GM19240 (cell line): ENCODE measurements at regions not wholly inside any gene's neighbourhood (a gene's known extent, or its start where the extent isn't known, plus 50 kb on each side); places are given as distances from the start of the nearest gene placed in this dataset.
A peak's percentile ranks its signal among the peaks of the same experiment; 100 is the strongest.
"Not testable (repeated sequence)": the region's sequence is repeated elsewhere in the genome, so short reads cannot be mapped to it uniquely, and the experiment has no call there.

Experiments
- DNase-seq: peaks from one replicate; pipeline ENCODE4 v3.0.0; 2011; ENCODE audit warnings: low spot score; ENCODE audit not compliant: insufficient read length

DNA sequence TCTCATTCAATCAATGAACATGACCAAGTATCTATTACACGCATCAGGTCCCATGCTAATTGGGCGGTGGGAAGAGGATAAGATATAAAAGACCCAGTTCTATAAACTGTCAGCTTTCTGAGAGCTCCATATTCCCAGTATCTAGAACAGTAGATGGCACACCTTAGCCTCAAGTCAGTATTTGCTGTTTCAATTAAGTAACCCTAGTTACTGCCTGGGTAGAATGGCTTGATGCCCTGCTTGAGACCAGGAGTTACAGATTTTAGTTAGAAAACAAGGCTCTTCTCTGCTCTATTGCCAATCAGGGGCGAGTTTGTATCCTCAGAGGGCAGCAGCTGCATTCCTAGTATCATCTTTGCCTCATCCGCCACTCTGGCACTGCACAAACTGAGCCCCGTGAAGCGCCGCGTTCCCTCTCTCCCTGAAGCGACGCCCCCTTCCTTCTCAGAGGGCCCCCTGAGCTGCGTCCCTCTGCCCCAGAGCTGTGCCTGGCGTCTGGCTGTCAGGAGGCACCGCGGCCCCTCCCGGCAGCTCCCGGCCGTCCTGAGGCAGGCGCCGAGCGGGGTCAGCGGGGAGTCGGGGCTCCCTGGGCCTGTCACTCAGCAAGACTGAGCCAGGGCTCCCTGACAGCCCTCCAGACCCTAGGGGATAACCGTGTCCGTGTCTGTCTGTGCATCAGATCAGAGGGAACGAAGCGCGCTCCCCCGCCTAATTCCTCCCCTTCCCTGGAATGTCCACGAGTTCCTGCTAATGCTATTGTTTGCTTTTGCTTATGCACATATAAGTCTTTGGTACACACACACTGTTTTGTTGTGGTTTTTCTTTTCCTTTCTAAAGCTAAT, 212.4 kb upstream of the TTC29 start:
- no peak for DNase-seq

DNA sequence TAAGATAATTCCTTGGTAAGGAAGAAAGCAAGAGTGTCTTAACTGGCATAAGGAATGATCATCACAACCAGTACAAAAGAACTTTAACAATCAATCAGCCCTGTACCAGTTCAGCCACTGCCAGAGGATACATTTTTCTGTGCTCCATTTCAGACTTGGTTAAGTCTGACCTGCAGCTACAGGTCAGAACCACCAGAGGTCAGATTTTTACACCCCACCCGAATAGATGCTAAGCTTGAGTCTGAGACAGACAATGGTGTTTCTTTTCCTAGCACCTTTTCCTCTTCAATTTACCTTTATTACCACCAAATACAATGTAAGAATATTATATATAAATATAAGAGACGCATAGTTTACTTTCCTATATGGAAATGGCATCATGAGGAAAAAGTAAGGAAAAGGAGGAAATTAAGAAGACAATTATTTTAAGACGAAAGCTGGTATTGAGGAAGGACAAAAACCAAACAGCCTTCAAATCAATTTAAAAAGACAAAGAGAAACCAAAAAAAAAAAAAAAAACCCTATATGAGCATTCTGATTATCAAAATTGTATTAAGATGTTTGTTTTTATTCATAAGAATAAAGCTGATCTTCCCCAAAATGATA, 215.3 kb upstream of the TTC29 start:
- DNase-seq: peak; percentile 35

DNA sequence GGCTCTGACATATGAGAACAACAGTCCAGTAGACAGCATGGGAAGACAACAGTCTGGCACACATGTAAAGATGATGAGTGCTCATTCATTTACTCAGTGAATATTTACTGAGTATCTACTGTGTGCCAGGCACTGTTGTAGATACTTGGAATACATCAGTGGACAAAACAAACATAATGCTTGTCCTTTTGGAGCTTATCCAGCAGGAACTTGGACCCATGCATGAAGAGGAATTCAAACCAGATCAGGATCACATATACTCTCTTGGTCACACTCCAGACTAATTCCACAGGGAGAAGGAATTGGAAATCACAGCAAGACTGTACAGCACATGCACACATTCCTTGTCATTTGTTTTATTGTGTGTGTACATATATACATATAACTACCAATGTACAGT, 217.6 kb upstream of the TTC29 start:
- DNase-seq: no peak

DNA sequence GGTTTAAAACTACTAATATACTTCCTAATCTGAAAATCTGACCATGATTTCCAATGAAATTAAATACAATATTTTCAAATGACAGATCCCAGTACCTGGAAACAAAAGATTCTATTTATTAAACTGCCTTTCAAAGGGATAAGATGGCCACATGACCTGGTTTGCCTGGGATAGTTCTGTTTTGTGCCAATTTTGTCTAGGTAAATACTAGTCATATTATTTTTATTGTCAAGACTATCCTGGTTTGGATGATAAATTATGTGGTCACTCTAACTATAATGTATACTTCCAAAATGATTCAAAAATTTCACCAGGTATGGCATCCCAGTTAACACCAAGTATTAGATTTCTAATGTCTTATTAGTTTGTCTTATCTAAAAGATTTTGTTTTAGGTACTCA, 222.5 kb upstream of the TTC29 start:
- not testable (repeated sequence) for DNase-seq

DNA sequence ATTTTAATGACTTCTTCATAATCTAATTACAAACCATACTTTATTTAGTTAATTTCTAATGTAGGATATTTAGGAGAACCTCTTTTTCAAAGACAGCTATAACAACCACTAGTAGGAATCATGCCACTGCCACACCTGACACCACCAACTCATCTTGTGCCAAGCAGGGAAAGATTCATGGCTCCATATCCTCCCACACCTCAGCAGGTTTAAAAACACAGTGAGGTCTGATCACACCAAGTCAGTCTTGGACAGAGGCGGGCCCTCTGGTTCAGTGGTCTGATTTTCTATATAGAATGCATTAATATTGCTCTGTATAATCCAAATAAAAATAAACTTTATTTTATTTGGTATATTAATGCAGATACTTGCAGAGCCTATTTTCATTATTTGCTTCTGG, 227.7 kb upstream of the TTC29 start:
- no peak for DNase-seq

DNA sequence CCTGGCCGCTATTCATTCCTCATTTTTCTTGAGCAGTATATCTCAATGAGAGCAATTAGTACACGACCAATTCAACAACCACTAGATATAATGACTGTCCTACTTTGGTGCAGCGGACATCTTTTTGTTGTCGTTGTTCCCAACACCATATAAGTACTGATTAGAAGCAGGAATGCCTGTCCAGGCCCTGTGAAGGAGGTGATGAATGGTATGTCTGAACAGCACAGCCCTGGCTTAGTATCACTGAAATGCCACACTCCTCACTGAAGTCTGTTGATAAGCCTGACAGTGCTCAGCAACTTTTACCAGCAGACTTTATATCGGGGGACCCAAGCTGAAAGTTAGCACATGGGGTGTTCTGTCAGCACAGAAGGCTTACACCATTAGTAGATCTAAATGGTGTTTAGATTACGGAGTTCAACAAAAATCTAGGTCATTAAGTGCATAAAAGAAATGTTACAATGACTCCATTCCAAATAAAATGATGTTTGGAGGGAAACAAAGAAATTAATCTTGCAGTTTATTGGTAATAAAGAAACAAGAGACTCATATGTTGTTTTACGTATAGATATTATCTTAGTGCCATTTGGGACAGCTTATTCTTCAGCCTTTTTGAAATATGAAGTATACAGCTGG, 228.3 kb upstream of the TTC29 start:
- no peak for DNase-seq

DNA sequence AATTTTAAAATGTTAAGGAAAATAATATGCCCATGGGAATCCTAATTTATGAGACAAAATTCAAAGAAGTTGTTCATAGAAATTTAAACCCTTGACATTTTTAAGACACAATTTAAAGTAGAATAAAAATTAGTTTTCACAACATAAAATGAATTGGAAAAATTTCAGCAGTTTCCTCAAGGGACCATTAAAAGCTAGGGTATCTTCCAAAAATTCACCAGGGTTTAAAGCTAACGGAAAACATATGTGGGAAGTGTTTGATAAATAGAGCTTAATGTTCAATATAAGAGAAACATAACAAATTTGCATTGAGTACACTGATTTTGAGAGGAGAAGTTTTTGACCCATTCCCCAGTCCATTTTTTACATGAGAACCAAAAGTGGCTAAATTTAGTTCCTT, 228.9 kb upstream of the TTC29 start:
- DNase-seq: no peak

DNA sequence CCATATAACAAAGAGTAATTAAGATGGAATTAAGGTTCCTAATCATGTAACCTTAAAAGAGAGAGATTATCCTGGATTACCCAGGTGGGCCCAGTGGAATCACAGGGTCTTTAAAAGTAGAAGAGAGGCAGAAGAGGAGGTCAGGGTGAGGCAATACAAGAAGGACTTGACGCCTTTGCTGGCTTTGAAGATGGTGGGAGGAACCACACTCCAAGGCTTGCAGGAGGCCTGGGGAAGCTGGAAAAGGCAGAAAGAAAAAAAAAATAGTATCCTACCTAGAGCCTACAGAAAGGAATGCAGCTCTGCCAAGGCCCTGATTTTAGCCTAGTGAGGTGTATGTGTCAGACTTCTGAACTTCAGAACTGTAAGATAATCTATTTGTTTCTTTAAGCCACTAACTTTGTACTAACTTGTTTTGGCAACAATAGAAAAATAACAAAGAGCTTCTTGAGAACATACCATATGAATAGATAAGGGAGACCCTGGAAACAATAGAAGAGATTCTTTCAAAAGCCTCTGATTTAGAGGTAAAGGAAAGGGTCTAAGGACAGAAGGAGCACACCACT, 229.9 kb upstream of the TTC29 start:
- DNase-seq: no peak

DNA sequence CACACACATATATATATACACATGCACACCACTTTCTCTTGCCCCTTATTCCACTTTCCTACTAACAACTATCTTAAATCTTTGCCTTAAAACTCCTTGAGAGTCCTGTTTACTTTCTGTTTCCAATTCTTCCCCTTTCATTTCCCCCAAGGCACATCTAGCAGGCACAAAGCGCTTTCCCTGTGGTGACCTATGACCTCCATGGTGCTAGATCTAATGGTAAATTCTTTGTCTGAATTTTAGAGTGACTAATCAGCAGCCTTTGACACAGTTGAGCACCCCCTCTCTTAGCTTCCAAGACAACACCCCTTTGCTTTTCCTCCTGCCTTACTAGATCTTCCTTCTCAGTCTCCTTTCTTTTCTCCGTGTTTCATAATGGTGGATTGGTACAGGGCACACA, 236.4 kb upstream of the TTC29 start:
- no peak for DNase-seq

DNA sequence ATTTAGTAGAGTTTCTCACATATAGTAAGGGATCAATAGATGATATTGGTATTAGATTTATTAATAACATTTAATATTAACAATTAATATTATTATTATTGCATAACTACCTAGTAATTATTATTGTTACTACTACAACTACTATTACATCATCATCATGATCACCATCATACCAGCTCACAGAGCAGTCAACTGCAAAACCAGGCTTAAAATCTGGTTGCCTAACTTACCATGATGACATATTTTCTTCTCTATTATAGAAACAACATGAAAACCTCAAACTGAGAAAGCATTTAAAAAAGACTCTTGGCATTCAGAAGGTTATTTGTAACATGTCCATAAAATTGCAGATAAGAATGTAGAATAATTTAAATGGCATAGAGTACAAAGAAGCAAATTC, 247.0 kb upstream of the TTC29 start:
- no peak for DNase-seq

DNA sequence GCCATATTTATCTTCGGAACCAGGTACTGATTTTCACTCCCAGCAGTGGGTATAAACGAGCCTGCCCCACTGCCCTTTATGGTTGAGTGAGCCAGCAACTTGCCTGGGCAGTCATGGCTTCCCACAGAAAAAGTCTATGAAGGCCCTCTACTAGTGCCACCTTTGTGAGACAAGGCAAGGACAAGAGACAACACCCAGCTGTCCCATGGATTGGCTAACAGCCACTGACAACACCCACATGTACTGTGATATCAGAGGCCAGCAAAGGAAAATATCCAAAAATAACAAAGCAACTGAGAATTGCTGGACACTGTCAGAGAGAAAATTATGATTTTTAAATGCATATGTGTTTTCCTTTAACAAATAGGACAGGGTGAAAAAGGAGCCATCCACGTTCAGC, 248.4 kb upstream of the TTC29 start:
- DNase-seq: no peak

DNA sequence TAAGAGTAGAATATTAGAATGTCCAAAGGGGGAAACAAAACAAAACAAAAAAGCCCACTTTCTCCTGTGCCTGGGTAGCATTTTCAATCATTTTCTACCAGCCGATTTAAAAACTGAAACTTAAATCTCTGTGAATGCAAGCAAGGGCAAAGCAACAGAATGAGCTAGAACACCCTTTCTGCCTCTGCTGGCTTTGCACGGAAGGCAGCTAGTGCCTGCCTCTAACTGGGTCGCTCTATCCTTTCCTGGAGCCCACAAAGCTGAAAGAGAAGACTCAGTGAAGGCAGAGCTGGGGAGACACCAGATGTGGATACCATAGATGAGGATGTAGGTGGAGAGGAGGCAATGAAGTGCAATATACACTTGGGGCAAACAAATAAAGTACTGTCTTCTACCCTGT, 248.9 kb upstream of the TTC29 start:
- no peak for DNase-seq

DNA sequence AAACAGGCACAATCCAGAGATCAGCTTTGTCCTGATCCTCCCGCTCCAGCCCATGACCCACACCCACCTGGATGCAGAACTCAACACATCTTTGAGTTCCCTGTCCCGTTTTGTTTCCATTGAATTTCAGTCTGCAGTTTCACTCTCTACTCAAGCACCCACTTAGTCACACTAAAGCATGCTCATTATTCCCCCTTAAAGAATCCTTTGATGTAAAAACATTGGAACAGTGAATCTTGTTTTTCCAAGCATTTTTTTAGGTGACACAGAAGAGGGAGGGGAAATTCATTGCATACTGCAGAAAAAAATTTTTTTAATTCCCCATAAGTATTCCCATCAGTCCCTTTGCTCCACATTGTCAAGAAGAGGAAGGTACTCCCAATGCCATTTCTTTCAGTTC, 249.7 kb upstream of the TTC29 start:
- DNase-seq: no peak

DNA sequence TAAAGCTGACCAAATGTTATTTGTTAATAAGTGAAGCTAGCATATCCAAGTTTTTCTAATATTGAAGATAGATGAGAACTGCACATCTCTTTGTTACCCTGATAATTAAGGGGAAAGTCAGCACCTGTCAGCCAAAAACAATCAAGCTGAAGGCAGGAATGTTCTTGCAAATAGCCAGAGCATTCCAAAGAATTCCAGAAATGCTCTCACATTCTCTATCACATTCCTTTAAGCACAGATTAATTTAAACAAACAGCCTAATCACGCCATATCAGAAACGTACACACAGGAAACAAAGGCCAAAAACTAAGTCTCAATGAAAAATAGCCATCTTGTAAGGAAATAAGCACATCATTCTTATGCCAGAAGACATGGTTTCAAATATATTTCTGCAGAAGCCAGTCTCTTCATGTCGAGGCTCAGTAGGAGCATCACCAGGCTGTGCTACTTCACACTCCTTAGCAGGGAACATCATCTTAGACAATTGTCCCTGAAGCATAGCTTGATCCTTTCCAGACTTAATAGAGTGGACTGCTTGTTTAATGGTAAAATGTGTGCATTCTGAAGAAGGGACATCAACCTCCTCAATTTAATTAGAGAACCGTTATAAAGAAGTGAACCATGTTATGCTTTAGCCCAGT, 252.9 kb upstream of the TTC29 start:
- DNase-seq: no peak

DNA sequence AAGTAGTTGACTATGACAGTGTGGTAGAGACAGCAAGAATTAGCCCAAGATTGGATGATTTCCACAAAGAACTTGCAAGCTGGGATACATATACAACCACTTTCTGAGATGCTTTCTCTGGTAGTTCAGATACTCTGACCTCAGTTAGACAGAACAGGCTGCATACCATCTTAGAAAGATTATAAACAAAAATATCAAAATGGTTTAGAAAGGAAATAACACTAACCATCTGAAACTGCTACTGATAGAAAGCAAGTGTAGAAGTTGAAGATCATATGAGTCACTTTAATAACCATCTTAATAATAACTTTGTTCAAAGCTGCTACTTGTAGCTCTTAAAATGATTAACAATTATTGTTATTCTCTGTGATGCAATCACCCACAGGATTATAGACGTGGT, 255.4 kb upstream of the TTC29 start:
- DNase-seq: no peak

DNA sequence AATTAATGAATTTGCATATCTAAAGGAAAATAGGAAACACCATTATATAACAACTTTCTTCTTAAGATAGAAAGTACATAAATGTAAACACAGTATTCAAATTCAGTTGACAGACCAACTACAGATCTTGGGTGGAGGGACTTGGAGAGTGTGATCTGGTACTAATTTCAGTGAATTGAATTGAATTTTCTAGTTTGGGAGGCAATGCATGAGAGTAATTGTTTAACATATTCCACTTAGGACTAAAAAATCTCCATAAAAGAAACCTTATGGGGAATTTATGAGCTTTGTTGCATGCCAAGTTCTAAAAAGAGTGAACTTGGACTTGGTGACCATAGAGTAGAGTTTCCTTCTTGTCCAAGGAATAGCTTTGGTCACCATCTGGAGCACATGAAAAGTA, 261.1 kb upstream of the TTC29 start:
- DNase-seq: no peak

DNA sequence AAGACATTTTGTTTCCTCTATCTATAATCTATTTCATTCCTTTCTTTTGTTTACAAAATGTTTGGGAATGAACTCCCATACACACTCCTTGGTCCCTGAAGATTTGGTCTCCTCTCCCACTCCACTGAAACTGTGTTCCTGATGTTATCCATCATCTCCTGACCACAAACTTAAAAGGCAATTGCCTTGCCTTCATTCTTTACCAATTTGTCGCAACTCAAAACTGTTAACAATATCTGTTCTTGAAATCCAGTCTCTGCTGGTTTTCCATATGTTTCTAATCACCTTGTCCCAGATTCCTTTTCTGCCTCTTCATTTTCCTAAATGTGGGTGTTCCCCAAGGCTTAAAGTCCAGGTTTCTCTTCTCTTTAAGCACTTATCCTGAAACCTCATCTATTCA, 262.2 kb upstream of the TTC29 start:
- no peak for DNase-seq

DNA sequence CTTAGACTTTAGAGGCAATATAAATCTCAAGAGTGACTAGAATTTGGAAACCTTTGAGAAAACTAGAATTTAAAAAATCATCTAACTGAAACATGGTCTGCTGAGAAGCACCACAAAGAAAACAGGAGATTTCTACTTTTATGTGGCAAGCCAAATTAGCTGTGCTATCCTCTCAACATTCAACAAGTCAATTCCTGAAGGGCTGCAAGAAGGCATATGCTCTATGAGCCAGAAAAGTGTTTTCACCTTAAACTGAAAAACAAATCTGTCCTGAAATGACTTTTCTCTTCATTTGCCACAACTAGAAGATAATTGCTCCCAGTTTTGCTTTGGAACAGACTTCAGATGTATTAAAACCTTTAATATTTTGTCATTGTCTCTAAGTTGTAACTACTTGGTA, 263.2 kb upstream of the EDNRA start:
- no peak for DNase-seq

DNA sequence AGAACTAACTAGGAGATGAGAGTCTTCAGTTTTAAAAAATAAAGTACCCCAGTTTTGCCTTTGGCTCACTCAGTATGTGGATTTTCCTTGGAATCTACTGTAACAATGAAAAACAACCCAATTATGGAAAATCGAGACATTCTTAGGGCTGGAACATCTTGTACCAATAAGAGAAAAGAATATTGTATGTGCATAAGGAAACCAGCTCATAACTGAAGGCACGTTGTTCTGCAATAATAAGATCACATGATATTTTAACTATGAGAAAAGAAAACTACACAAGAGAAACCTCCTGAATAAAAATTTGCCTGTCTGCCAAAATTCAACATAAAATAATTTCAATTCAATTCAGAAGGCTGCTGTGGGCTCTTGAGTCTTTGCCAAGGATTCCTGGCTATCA, 261.8 kb upstream of the EDNRA start:
- no peak for DNase-seq

DNA sequence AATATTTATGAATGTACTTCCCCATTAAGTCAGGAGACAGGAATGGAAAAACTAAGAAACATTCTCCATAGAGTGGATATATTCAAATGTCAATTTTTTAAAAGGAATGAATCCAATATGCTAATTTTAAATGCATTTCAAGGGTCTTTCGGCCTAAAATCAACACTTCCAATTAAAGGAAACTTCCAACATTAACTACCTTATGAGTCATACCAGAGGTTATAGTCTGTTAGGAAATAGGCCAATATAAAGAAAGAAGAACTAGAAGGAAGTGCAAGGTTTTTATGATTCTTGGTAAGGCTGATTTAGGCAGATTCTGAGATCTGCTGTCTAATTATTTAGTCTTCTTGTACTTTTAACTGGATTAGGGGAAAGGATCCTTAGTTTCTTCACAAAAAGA, 260.1 kb upstream of the EDNRA start:
- no peak for DNase-seq

DNA sequence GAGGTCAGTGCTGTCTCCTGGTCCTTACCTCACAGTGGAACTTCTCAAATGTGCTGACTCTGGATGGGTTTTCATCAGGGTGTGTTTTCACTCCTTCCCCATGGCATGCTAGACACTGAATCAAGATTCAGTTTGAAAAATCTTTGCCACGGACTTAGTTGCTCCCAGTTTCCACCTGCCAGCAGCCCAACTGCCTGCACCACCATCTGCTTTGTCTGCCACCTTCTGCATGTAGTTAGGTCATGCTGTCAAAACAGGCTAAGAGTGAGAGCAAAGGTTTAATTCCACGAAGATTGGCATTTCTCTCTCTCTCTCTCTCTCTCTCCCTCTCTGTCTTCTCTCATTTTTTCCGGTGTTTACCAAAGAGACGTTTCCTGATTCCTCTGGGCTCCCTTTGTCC, 258.0 kb upstream of the EDNRA start:
- DNase-seq: no peak

DNA sequence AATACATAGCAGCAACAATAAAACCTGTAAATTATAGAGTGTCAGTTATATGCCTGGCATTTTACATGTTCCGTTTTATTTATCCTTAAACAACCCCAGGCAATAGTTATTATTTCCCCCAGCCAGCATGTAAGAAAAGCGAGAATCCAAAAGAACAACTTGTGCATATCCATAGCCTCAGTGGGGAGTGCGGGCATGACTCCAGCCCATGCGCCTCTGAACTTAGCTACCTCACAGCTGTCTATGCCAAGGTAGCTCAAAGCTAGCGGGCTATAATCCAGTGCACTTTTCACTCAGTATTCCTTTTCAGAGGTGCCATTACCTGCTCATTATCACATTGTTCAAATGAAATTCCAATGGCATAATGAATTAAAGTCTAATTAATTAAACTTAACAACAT, 257.3 kb upstream of the EDNRA start:
- DNase-seq: no peak
